ENCODE measurements at regions not wholly inside any gene's neighbourhood (a gene's known extent, or its start where the extent isn't known, plus 50 kb on each side); places are given as distances from the start of the nearest gene placed in this dataset.

DNA sequence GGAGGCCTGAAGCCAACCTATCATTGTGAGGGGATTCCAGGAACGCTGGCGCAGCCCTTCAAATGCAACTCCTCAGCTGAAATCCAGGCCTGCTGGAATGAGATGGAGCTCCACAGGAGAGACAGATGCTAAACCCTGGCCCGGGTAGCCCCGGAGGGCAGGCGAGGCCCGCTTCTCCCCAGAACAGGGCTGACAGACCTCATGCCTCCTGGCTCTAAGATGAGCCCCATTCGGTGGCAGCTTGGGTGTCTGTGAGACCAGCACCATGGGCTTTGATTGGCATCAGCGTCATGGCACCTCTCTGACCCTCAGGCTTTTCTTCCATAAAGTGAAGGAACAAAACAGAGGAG is 382.2 kb downstream of the BCL11B start:
- no peak for DNase-seq

DNA sequence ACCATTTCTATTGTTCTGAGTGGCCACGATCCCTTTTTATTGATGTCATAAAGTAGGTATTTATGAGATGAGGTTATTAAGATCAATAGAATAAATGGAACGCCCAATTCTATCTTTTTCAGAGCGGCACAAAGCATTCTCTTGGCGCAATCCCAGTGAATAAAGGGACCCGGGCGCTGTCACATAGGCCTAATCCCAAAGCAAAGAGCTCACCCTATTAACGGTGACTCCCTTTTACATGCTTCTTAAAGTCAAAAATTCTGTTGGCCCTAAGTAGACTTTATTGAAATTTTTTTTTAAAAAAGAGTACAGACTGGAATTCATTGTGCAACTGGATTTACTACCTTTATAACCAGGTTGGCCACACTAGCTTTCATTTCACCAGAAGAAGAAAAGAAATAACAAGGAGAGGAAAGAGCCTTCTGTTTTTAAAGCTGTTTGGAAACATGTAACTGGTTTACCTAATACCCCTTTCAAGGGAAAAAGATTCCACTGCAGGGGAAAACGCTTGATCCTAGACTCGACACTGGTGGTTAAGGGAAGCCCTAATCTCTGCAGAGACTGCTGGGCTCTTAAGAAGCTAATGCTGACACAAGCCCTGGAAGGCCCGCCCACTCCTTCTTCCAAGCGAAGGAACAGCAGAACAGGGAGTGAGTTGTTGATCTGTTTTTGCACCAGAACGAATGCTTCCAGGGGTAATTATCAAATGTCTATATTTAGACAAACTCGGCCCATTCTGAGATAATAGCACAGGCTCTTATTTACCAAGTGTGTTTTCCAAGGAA is 381.2 kb downstream of the BCL11B start:
- no peak for DNase-seq

DNA sequence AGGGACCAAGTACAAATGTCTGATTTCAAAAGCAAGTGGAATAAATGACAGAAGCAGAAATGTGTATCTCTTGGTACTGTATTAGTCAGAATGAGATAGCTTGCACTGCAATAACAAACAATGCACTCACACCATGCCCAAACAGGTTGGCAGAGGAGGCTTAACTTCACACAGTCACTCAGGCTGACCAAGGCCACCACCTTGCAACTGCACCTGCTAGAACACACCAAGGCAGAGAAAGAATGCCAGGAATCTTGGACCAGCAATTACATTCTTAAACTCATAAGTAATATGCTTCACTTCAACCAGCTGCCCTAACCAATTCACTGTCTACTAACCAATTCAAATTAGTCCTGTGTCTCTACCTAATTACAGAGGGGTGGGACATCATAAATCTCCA is 378.3 kb downstream of the BCL11B start:
- DNase-seq = no peak

- DNase-seq = no peak
Observed at GRCh38 chr14:98894600-98894999, 377.4 kb downstream of the BCL11B start.

- no peak for DNase-seq
Observed at GRCh38 chr14:98896449-98896848, 375.5 kb downstream of the BCL11B start.

DNA sequence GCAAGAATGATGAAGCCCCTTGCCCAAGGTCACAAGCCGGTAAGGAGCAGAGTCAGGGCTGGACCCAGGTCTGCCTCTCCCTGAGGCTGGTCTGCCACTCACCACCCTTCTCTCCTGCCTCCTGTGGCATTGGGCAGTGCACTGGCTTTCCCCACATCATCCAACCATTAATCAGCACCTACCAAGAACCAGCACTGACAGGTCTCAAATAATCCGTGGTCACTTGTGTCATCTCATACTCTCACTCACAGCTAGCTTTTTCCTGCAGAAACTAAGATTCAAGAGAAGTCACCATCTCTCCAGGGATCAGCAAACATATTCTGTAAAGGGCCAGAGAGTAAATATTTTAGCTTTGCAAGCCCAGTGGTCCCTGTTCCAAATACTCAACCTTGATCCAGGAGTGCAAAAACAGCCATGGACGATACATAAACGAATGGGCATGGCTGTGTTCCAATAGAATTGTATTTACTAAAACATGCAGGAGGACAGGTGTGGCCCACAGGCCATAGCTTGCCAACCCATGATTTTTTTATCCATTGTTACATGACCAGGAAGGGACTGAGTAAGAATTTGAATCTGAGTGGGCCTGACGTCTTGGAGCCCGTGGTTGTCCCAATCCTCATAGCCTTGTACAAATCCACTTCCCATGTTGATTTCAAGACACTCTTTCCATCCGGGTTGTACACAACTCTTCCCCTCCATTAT is 374.2 kb downstream of the BCL11B start:
- no peak for DNase-seq

GRCh38 chr14:98899441-98899840 is 372.6 kb downstream of the BCL11B start:
- no peak for DNase-seq

- no peak for DNase-seq
Observed at GRCh38 chr14:98900236-98900635, 371.8 kb downstream of the BCL11B start.

DNA sequence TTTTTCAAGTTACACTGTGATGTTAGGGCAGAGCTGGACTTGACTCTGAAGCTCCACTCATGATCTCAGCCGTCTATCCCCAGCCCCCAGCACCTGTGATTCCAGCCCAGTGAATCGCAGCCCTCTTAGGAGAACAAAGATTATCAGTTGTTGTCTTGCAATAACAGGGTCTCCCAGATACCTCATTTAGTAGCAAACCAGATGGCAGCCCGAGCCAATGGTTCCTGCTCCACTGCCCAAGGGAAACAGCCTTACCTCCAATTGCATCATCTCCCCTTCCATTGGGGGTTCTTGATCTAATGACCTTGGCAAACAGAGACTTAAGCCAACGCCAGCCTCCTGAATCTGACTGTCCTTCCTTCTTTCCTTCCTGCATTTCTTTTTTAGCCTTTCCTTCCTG is 371.2 kb downstream of the BCL11B start:
- no peak for DNase-seq

- no peak for DNase-seq
Observed at GRCh38 chr14:98901511-98902205, 370.3 kb downstream of the BCL11B start.

DNA sequence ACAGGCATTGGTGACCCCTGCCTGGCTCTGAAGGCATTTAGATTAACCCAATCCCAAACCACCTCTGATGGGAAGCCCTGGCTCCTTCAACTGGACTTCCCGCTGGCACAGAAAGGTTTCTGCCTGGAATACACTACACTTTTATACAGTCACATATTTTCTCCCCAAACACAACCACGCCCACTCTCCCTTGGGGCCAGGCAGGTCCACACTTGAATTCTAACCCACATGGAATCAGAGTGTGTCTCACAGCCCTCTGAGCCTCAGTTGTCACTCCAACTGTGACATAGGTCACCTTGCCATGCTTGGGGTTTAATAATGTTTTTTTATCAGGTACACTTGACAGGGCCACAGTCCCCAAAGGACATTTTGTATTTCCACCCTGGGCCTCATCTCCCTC is 368.6 kb downstream of the BCL11B start:
- no peak for DNase-seq

- no peak for DNase-seq
Observed at GRCh38 chr14:98904677-98905076, 367.3 kb downstream of the BCL11B start.

DNA sequence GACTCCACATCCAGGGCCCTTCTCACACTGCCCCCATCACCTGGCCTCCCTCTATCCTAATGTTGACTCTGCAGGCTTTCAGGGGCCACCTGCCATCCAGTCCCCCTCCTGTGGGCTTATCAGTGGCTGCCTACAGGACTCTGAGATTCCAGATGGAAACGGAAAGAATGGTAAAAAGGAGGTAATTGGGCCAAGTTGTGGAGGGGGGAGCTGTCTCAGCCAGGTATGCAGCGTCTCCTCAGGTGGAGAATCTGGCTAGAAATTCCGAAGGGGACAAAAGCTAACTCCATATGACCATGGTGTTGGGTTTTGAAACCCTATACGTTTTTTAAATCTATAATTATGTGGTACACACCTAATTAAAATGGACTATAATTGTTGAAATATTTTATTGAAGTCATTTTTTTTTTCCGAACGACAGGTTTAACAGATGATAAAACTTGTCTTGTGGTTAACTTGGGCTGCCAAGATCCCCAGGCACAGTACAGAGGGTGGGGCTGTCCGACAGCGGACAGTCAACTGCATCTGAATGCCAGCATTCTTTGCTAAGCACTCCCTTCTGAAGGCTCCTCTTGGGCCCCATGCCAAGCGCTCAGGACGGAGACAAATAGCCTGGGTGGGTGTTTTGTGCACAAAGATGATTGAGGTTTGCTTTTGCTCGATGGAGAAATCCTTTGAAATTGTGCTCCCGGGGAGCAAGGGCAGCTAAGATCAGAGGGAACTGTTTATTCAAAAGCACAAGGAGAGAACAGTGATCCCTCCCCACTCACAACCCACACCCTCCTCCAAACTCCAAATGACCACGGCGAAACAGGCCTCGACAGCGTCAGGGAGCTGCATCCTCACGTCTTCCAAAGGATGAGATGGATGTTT is 365.6 kb downstream of the BCL11B start:
- DNase-seq = no peak

GRCh38 chr14:98907271-98907670 is 364.7 kb downstream of the BCL11B start:
- no peak for DNase-seq

DNA sequence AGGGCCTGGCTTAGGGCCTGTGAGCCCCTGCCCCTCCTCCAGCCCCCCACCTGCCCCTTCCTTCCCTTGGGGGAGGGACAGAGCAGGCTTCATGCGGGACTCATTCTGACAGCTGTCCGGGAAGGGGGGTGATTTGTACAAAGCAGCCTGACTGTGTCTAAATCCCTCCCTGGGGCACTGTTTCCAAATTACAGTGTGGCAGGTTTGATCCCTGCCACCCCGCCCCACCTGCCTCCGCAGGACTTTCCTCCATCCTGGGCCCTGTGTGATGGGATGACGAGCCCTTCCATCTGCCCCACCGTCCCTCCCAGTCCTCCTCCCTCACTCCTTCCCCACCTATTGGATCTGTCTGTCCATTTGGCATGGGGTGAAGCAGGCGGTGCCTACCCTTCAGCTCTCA is 363.9 kb downstream of the BCL11B start:
- no peak for DNase-seq

- DNase-seq = no peak
Observed at GRCh38 chr14:98909251-98909944, 362.6 kb downstream of the BCL11B start.

DNA sequence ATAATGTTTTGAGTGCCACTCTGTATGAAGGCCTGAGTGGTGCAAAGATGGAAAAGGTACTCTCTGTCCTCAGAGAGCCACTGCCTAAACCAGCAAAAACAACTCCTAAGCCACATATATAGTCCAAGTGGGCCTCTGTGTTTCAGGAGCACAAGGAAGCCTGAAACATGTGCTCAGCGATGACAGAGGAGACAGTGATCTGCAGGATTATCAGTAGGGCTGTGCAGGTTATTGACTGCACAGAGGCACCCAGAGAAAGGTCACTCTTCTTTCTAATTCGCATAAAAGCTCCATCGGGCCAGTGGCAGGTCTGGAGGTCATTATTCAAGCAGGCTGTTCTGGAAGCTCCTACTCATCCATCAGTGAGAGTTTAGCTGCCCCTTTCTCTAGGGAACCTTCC is 361.9 kb downstream of the BCL11B start:
- no peak for DNase-seq

DNA sequence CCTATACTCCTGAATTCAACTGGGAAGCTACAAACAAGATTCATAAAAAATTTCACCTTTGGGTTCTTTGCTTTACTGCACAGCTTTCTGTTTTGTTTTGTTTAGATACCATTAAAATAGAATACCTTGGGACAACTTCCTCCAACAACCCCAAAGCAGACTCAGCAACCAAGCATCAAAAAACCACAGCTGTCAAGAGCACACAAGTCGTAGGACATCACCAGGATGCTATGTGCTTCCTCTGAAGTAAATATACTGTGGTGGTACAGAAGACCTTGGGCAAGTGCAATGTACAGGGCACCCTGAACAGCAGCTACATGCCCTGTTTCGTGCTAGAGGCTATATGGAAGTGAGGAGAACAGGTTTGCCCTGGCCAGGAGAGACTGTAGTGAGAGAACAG is 359.3 kb downstream of the BCL11B start:
- DNase-seq = no peak

DNA sequence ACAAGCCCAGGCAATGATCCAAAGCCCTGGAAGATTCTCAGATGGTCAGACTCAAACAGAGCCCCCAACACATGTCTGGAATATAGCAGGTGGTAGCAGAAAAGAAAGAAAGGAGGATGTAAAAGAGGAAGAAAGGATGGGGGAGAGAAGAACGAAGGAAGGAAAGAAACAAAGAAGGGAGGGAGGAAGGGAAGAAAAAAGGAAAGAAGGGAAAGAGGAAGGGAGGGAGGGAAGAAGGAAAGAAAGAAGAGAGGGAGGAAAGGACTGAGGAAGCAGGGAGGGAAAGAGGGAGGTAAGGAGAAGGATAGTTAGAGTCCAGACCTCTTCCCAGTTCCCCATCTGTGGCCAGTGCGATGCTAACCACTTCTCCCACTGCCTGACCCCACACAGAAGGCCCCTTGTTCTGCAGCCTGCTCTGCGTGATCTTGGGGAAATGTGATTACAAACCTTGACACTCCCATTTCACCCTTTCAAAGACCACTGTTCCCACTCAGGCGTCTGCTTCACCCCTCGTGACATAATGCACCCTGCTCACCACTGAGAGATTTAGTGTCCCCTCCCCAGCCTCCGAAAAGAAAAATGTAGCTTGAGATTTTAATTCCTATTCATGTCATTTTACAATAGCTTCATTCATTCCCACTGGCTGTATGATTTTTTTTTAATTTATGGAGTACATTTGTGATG is 357.9 kb downstream of the BCL11B start:
- no peak for DNase-seq

DNA sequence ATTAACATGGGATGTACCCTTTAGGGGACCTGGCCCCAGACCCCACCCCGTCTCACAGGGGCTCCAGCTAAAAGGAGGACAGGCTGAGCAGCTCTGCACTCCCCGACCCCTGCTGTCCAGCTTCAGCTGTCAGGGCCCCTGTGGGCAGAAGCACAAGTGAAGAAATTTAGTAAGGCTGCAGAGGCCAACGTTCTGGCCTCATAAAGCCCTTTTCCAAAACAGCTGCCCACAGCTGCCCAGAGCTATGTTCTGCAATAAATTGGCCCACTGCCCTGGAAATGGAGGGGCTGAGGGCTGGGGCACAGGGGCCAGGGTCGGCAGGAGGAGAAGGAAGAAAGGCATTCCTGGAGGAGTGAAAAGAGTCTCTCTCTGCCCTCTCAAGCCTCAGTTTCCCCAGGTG is 357.1 kb downstream of the BCL11B start:
- no peak for DNase-seq

GRCh38 chr14:98915625-98916024 is 356.4 kb downstream of the BCL11B start:
- no peak for DNase-seq

DNA sequence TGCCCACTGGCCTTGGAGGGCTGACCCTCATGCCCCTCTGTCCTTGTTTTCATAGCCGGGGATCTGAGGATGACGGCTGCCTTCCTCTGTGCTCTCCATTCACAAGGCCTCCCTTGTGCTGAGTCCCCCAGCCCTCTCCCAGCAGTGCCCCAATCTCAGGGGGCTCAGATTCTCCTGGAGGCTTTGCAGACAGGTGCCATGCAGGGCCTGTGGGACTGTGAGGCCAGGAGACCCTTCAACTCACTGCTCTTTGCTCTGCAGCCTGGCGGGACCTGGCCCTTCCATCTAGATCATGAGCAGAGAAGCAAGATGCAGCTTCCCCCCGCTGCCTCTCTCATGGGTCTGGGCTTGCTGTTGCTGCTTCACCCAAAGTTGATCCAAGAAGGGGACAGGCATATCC is 356.0 kb downstream of the BCL11B start:
- no peak for DNase-seq

Data from stimulated activated naive CD4-positive, alpha-beta T cell treated with Interleukin-2 at 50 U/mL for 16 hours (primary cell).